Peyer's patch (tissue), 4 donors: ENCODE measurements at regions not wholly inside any gene's neighbourhood (a gene's known extent, or its start where the extent isn't known, plus 50 kb on each side); places are given as distances from the start of the nearest gene placed in this dataset.

ENCODE experiments used
- DNase-seq, 3 donors: peaks; one replicate each; pipeline ENCODE4 v3.0.0-alpha.2; 2017 to 2019
- H3K27ac ChIP-seq, 4 donors: fragments of 200-600 bp; sonication (generic); one replicate each; pipeline ENCODE4 v1.5.1; 2016 to 2019
- H3K27me3 ChIP-seq, 2 donors: fragments of 200-600 bp; sonication (generic); one replicate each; pipeline ENCODE4 v1.5.1; 2019
- H3K36me3 ChIP-seq, 3 donors: fragments of 200-600 bp; sonication (generic); one replicate each; pipeline ENCODE4 v1.5.1; 2016 to 2019
- H3K4me1 ChIP-seq, 4 donors: fragments of 200-600 bp; sonication (generic); one replicate each; pipeline ENCODE4 v1.5.1; 2016 to 2019
- H3K4me3 ChIP-seq, 4 donors: fragments of 200-600 bp; sonication (generic); 1 replicate in 3 of 4; 2 replicates in 1 of 4; pipeline ENCODE4 v1.5.1; 2016 to 2019; ENCODE audit warnings: mild to moderate bottlenecking in 1 of 4
- H3K9me3 ChIP-seq, 4 donors: fragments of 200-600 bp; sonication (generic); one replicate each; pipeline ENCODE4 v1.5.1; 2016 to 2019; ENCODE audit warnings: mild to moderate bottlenecking in 1 of 4
- POLR2A ChIP-seq, 2 donors: fragments of 450-650 bp; IDR thresholded peaks; one replicate each; pipeline ENCODE4 v1.5.1; 2017; ENCODE audit warnings: antibody characterized with exemption in 2 of 2, mild to moderate bottlenecking in 2 of 2, moderate library complexity in 2 of 2
- TF ChIP-seq, protein P1 (sequence below), 6 experiments: fragments of 450-650 bp in 4 of 6; fragments of 200-600 bp in 2 of 6; sonication (generic) in 1 of 6; IDR thresholded peaks; one replicate each; pipeline ENCODE4 v1.5.1; 2017 to 2019; ENCODE audit warnings: antibody characterized with exemption in 6 of 6, mild to moderate bottlenecking in 3 of 6, moderate library complexity in 1 of 6

DNA sequence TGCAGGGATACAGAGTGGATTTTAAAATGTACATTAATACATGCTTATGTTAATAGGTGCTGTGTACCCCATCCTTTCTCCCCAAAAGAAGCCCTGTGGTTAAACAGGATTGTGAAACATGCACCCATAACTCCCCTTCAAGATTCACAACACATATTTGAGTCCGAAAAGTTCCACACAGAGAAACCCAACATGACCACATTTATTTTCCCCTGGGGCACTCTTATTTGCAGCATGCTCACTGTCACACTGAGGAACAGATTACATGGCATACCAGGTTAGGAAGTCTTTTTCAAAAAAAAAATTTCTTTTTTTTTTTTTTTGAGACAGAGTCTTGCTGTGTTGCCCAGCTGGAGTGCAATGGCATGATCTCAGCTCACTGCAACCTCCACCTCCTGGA lies 67.7 kb upstream of the COL5A2 start:
- no peak for DNase-seq
- H3K27me3 ChIP-seq, result no peaks in the 10 kb centered on the region
- TF ChIP-seq, protein P1, sequence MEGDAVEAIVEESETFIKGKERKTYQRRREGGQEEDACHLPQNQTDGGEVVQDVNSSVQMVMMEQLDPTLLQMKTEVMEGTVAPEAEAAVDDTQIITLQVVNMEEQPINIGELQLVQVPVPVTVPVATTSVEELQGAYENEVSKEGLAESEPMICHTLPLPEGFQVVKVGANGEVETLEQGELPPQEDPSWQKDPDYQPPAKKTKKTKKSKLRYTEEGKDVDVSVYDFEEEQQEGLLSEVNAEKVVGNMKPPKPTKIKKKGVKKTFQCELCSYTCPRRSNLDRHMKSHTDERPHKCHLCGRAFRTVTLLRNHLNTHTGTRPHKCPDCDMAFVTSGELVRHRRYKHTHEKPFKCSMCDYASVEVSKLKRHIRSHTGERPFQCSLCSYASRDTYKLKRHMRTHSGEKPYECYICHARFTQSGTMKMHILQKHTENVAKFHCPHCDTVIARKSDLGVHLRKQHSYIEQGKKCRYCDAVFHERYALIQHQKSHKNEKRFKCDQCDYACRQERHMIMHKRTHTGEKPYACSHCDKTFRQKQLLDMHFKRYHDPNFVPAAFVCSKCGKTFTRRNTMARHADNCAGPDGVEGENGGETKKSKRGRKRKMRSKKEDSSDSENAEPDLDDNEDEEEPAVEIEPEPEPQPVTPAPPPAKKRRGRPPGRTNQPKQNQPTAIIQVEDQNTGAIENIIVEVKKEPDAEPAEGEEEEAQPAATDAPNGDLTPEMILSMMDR (IDR thresholded peaks at IDR 0.05), result no peak
- TF ChIP-seq POLR2A (IDR thresholded peaks at IDR 0.05), result no peak
- no peaks in the 10 kb centered on the region for H3K9me3 ChIP-seq
- no peak overlapping the region for H3K27ac ChIP-seq
- H3K4me3 ChIP-seq, result no peak overlapping the region
- H3K4me1 ChIP-seq, result no peaks in the 10 kb centered on the region
- no peaks in the 10 kb centered on the region for H3K36me3 ChIP-seq

DNA sequence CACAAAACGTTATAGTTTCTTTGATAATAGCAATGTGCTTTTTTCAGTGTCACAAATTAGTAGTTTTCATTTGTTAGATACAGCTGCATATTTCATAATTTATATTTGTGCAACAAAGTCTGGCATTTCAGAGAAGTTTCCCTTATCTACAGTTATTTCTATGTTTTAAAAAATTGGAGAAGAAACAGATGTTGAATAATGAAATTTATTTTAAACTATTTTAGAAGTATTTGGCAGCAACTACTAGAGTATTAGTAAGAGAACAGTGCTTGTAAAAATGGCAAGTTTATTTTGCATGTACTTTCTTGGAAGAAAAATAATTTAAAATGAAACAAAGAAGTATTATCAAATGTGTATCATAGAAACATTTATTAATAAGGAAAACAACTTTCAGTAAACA lies 68.6 kb upstream of the COL5A2 start:
- no peaks in the 10 kb centered on the region for H3K4me1 ChIP-seq
- no peak overlapping the region for H3K4me3 ChIP-seq
- TF ChIP-seq, protein P1 (IDR thresholded peaks at IDR 0.05), result no peak
- TF ChIP-seq POLR2A (IDR thresholded peaks at IDR 0.05), result no peak
- H3K27ac ChIP-seq, result no peak overlapping the region
- H3K36me3 ChIP-seq, result no peaks in the 10 kb centered on the region
- no peaks in the 10 kb centered on the region for H3K27me3 ChIP-seq
- no peaks in the 10 kb centered on the region for H3K9me3 ChIP-seq
- DNase-seq, result no peak

DNA sequence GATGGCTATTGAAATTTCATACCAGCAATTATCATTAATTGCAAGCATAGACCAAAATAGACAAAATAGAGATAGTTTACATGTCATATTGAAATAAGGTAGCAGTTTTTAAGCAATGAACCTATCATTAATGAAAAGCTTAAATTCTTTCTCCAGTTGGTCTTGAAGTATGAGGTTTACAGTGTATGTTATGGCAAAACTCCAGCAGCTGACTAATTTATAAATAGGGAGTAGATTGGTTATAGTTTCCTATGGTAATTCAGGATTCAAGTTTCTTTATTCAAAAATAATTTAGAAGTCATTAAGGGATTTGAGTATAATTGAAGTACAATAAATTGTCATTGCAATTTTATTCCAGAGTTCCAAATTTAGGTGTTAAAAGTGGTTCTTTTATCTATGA lies 69.6 kb upstream of the COL5A2 start:
- DNase-seq, result no peak
- H3K4me1 ChIP-seq, result no peaks in the 10 kb centered on the region
- TF ChIP-seq POLR2A (IDR thresholded peaks at IDR 0.05), result no peak
- TF ChIP-seq, protein P1 (IDR thresholded peaks at IDR 0.05), result no peak
- no peak overlapping the region for H3K27ac ChIP-seq
- no peaks in the 10 kb centered on the region for H3K36me3 ChIP-seq
- H3K9me3 ChIP-seq, result no peaks in the 10 kb centered on the region
- H3K4me3 ChIP-seq, result no peak overlapping the region
- H3K27me3 ChIP-seq, result no peaks in the 10 kb centered on the region

DNA sequence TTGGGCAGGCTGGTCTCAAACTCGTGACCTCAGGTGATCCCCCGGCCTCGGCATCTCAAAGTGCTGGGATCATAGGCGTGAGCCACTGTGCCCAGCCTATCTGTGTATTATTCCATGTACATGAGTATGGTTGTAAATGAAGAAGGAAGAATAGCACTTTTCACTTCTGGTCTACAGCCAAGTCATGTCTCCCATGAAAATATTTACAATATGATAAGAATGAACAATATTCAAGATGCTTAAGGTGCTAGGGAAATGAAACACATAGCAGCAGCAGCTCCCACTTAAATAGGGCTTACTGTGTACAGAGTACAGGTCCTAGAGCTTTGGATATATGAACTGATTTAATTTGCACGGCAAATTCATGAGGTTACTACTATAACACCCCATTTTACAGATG lies 70.3 kb upstream of the COL5A2 start:
- Histone ChIP-seq H3K4me3 (no peak overlapping the region), H3K27me3 (no peaks in the 10 kb centered on the region), H3K9me3 (no peaks in the 10 kb centered on the region), H3K36me3 (no peaks in the 10 kb centered on the region), H3K27ac (no peak overlapping the region), H3K4me1 (no peaks in the 10 kb centered on the region)
- TF ChIP-seq, protein P1 (IDR thresholded peaks at IDR 0.05), result no peak
- TF ChIP-seq POLR2A (IDR thresholded peaks at IDR 0.05), result no peak
- DNase-seq, result no peak

DNA sequence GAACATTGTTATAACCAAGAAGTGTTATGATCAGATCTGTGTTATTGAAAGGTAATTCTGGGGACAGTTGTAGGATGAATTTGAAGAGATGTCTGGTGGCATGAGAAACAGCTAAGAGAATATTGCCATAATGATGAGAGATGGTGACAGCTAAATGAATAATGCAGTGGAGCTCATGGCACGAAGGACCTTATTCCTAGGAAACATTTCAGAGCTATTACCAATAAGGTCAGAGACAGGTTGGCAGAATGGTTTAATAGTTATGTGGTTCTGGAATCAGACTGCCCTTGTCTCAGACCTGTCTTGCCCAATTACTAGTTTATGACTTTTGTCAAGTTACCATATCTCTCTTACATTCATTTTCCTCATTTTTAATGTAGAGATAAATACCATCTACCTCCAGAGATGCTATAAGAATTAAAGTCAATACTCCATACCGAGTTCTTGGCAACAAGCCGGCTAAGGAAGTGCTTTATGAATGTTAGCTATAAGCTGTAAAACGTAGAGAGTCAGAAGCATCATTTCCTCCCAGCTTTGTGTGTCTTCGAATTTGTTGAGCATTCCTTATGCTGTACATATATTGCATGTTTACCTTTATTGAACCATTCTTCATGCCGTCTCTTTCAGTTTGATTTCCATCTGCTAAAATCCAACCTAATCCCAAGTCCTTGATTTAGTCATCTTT lies 73.6 kb upstream of the COL5A2 start:
- no peaks in the 10 kb centered on the region for H3K9me3 ChIP-seq
- H3K4me3 ChIP-seq, result no peak overlapping the region
- H3K27ac ChIP-seq, result no peak overlapping the region
- DNase-seq, result no peak
- TF ChIP-seq POLR2A (IDR thresholded peaks at IDR 0.05), result no peak
- TF ChIP-seq, protein P1 (IDR thresholded peaks at IDR 0.05), result no peak
- H3K36me3 ChIP-seq, result no peaks in the 10 kb centered on the region
- no peaks in the 10 kb centered on the region for H3K27me3 ChIP-seq
- no peaks in the 10 kb centered on the region for H3K4me1 ChIP-seq

DNA sequence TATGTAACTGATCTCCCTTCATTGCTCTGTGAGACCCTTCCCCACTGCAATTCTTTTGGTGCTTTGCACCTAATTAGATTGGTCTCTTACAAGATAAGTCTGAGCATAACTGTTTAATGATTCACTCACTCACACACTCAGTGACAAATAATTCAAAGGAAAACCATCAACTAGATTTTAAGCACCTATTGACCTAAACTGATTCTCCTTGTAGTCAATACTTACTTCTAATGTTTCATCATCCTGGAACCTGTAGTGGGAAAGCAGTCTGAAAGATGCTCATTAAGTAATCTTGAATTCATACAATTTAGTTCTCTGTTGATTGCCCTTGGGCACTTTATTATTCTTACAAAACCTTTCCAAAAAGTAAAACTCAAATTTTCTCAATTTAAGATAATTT lies 74.3 kb upstream of the COL5A2 start:
- no peak for DNase-seq
- Histone ChIP-seq H3K27me3 (no peaks in the 10 kb centered on the region), H3K4me3 (no peak overlapping the region), H3K4me1 (no peaks in the 10 kb centered on the region), H3K27ac (no peak overlapping the region), H3K36me3 (no peaks in the 10 kb centered on the region), H3K9me3 (no peaks in the 10 kb centered on the region)
- no peak for TF ChIP-seq POLR2A (IDR thresholded peaks at IDR 0.05)
- TF ChIP-seq, protein P1 (IDR thresholded peaks at IDR 0.05), result no peak
